Non-pigmented ciliary epithelial cell (primary cell): ENCODE measurements at regions not wholly inside any gene's neighbourhood (a gene's known extent, or its start where the extent isn't known, plus 50 kb on each side); places are given as distances from the start of the nearest gene placed in this dataset.

Experiments used
- DNase-seq: peaks from one replicate; pipeline ENCODE4 v3.0.0-alpha.2; 2010; ENCODE audit warnings: low read depth

DNA sequence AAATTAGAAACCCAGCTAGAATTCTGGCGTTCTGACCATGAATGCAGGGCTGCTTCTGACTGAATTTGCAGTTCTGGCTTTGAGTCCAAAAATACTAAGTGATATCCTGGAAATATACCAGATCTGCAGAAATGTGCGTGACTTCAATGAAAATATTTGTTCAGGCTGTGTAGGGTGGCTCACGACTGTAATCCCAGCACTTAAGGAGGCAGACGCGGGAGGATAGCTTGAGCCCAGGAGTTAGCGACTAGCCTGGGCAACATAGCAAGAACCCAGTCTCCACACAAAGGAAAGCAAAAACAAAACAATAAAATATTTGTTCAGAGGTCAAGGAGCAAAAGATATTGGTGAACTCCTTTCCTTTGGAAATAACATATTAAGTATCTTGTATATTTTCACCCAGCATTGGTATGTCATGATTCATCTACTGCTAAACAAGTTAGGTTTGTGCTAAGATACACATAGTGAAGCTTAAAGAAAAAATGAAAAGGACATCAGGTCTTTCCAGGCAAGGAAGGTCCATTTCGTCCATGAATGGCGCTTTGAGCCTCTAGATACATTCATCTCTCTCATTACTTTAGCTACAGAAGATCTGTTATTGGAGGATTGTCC is 239.2 kb downstream of the CMPK2 start:
- DNase-seq: no peak

DNA sequence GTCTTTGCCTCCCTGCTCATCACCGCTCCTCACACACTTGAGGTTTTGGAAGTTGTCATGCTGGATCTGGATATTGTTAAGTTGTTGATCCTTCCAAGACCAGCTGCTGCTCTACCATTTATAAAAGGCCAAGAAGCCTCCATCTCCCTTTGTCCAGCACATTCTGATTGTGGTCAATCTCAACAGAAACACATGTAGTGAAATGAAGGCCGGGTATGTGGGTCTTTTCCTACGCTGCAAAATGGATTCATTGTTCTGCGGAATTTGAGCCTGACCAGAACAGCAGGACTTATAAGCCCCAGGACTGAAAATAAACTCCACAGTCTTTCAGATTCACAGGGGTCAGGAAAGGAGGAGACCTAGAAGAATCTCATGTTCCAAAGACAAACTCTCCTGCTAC is 238.4 kb downstream of the CMPK2 start:
- DNase-seq: no peak

DNA sequence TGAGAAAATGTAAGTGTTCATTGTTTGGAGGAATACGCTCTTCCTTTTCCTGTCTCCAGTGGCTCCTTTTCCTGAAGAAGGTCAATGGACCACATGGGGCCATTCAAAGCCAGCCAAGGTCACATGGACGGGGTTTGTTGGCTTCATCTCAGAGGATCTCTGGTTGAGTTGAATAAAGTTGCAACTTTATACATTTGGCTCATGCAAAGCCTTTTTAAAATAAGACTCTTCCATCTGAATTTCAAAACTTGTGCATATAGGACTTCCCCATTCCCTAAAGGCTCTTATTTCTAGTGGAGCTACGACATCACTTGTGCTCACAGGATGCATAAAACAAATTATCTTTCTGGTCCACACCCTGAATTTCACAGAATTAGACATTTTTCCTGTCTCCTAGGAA is 235.5 kb downstream of the CMPK2 start:
- no peak for DNase-seq

GRCh38 chr2:6635296-6635695 is 230.4 kb downstream of the CMPK2 start:
- no peak for DNase-seq

- DNase-seq: no peak
Measured at GRCh38 chr2:6637330-6637729, 228.4 kb downstream of the CMPK2 start.

DNA sequence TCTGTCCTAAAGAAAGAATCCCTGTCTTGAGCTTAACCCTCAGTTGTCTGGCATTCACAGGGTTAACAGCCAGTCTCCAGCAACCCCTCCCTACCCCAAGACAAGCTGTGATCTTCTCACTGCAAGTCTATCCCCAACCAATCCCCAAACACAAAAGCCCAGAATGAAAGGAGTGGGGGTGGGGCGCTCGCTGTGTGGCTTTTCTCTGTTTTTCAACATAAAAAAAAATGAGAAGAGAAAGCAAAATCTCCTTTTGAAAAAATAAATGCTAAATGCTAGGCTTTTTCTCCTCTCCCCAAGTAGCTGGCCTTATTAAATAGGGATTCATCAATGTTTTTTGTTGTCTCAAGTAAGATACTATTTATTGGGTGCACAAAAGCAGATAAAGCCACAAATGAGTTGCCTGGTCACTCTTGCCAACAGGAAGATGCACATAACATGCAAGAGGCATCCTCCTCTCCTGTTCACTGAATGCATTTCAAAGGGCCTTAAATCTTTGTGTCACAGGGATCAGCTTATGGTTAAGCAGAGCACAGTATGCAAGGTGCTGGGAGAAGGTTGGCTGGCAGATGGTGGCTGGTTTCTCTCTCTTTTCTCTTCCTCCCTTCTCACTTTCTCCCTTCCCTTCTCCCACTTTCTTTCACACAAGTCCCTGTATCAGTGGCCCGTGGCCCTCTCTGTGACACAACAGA is 225.6 kb downstream of the CMPK2 start:
- DNase-seq: no peak

- no peak for DNase-seq
Measured at GRCh38 chr2:6640621-6641015, 225.1 kb downstream of the CMPK2 start.

- no peak for DNase-seq
Measured at GRCh38 chr2:6641956-6642355, 223.8 kb downstream of the CMPK2 start.

DNA sequence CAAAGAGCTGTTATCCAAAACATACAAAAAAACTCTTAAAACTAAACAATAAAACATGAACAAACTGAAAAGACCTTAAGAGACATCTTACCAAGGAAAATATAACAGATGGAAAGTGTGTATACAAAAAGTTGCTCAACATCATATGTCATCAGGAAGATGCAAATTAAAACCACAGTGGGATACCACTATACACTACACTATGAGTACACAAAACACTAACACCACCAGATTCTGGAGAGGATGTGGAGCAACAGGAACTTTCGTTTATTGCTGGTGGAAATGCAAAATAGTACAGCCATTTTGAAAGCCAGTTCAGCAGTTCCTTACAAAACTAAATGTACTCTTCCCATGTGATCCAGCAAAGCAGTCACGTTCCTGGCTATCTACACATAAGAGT is 221.4 kb downstream of the CMPK2 start:
- no peak for DNase-seq

- no peak for DNase-seq
Measured at GRCh38 chr2:6645004-6645403, 220.7 kb downstream of the CMPK2 start.

DNA sequence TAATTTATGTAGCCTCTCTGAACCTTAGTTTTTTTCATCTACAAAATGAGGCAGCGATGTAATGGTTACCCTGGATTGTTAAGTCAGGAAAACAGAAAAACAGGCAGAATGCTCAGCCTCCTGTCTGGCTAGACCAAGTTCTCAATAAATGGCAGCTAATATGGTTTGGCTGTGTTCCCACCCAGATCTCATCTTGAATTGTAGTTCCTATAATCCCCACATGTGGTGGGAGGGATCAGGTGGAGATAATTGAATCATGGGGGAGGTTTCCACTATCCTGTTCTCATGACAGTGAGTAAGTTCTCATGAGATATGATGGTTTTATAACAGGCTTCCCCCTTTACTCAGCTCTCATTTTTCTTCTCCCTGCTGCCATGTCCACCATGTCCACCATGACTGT is 220.0 kb downstream of the CMPK2 start:
- DNase-seq: no peak

GRCh38 chr2:6647046-6647445 is 218.7 kb downstream of the CMPK2 start:
- DNase-seq: no peak

DNA sequence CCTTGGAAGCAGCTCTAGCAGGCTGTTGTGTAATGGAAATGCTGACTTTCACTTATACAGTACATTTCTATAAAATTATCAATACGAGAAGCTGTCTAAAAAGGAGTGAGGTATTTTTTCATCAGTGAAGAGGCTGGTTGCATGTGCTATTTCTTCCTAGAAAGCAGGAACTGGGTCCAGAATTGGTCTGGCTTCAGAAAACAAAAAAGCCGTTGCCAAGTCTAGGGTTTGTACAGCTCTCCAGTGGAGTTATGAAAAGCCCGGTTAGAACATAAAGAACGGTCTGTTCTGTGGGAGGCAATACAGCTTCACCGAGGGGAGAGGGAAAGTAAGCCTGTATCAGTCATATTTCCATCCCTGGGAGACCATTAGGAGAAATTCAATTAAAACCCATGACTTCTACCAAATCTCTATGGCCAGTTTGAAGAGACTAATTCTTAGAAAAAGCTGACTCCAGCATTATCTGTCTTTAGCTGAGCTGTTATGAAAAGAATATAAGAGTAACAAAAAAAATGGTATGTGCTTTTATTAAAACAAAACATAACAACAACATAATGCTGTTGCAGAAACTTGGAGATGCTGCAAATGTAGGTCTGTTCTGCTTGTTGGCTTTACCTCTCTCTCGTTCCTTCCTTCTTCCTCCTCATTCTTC is 217.0 kb downstream of the CMPK2 start:
- DNase-seq: no peak

DNA sequence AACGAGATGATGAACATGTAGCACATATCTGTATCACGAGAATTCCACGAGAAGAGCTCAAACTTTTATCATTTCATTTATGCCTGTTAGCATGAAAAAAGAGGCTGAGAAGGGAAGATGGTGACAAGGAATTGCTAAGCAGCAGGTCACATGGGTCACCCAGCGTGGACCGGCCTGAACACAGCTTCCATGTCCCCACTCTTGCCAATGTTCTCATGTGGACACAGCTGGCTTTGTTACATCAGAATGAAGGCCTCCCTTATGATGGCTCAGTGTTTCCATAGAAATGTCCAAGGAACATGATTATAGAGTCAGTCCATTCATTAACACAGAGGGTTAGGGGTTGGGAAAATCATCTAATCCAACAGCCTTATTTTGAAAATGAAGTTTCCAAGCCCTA is 215.4 kb downstream of the CMPK2 start:
- no peak for DNase-seq

DNA sequence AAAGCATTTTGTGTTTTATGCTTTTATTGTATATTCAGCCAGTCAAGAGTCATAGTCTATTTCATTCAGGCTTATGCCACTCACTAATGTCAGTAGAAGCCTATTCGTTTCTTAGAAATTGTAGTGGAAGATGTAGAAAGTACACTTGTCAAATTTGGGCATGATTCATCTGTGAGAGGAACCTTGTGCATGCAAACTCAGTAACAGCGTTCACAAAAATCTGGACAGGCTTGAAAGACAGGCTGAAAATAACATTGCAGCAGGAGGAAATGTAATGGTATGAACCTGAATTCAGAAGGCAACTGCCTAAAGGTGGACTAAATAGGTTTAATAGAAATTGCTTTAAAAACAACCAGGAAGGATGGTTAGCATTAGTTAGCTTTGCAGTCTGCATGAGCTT is 213.5 kb downstream of the CMPK2 start:
- no peak for DNase-seq

DNA sequence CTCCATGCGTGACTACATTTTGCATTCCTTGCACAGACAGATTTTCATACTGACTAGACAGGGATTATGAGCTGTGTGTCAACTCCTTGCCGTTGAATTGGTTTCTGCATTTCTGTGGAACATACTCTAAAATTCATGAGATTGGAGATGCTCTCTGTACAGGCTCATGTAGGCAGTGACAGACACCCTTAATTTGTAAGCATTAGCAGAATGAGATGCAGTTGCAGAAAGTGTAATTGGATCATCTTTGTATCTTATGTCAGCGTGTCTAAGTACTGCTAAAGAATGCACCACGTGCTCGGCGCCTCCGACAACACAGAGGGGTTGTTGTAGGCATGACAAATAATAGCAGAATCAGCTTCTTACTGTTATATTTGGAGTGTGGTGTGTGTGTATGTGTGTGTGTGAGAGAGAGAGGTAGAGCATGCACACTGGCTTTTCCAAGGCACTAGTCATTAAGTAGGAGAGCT is 212.4 kb downstream of the CMPK2 start:
- DNase-seq: no peak

DNA sequence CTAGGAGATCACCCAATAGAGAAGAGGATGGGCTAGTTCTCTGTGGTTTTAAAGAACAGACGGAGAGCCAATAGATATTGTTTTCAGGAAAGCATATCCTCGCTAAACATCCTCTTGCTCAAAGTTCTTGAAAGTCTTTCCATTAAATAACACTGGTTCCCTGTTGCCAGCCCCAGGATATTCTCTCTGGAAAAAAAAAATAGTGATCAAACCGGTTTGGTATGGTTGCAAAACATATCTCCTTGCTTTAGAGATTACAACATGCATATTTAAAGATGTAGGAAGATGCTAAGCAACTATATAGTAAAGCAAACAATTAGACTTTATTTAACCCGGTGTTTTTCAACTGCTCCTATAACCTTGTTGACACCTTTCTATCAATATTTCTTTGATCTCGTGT is 211.4 kb downstream of the CMPK2 start:
- DNase-seq: no peak

DNA sequence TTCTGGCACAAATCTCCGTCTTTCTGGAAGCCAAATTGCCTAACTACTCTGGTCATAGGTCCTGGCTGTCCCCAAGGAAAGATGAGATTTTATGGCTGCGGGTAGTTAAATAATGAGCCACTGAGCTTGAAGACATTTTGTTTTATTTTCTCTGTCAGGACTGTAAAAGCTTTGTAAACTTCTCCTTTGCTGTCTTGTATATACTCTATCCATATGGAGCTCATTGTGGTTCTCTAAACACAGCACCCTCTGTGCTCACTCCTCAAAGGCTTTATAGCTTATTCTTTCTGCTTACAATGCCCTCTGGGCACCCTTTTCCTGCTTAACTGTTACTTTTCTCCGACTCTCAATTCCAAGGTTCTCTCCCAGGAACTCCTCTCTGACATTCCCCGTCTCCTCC is 209.1 kb downstream of the CMPK2 start:
- no peak for DNase-seq

DNA sequence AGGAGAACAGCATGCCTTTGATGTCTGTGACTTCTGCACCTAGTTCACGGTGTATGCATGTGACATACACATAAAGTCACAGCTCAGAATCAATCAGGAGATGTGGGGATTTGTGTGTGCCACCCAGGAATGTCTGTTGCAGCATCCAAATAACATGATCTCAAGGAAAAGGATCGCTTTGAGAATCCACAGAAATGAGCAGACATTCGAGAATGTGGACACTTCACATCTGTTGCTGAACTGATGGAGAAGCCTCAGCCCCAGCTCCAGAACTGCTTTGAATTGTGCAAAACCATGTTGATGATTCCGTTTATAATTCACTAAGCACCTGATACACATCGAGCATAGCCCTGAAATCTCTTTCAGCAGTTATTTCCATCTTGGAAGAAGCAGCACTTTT is 208.6 kb downstream of the CMPK2 start:
- DNase-seq: no peak

GRCh38 chr2:6657855-6658254 is 207.9 kb downstream of the CMPK2 start:
- DNase-seq: no peak

DNA sequence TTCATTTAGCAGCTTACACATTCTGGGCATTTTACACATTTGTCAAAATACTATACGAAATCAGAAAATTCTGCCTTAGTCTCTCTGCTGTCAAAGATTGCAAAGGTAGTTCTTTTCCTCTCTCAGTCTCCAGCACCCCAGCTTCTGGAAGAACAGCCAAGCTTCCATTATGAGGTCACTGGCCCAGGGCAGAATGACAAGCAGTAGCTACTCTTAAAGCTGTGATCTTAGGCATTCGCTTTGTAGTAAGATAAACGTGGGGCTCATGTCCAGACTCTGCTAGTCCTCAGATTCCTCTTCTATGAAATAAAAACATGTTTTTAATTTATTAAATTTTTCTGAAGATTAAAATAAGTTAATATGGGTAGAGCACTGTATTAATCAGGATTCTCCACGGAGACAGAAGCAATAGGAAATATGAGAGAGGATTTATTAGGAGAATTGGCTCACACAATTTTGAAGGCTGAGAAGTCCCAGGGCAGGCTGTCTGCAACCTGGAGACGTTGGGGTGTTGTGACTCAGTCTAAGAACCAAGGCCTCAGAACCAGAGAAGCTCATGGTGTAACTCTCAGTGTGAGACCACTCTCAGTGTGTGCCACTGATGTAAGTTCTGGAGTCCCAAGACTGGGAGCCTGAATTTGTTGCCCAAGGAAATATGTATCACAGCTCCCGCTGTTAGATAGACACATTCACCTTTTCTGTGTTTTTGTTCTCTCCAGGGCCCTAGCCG is 201.2 kb downstream of the CMPK2 start:
- DNase-seq: no peak

DNA sequence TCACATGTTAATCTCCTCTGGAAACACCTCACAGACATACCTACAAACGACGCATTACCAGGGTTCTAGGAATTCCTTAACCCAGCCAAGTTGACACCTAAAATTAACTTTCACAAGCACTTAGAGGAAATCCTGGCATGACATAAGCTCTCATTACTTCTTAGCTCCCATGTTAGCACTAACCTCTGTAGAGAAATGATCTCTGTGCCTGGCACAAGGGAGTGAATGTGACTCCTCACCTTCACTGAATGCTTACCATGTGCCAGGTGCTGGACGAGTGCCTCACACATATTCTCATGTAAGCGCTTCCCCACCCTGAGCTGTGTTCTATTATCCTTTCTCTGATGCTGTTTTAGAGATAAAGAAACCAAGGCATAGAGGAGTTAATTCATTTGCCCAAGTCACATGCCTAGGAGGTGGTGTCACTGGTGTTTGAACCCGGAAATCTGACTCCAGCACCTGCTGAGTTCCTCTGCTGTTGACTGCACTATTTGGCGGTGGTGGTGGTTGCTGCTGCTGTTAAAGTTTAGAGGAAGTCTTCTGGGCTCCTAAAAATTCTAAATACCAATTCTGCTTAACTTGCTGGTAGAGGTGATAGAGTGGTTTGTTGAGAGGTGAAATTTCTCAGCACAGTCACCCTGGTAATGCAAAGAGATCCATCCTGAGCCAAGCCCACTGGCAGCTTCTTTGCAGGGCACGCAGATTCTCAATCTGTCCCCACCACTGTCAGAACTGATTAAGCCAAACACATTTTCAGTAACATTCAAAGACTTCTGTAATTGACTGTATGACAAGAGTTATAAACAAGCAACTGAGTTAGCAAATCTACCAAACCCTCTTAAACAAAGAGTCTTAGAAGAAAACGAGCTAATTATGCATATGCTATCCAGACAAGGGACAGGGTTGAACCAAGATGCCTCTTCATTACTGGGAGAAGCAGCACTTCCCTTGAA is 200.3 kb downstream of the CMPK2 start:
- no peak for DNase-seq
